ENCODE measurements at regions not wholly inside any gene's neighbourhood (a gene's known extent, or its start where the extent isn't known, plus 50 kb on each side); places are given as distances from the start of the nearest gene placed in this dataset.

DNA sequence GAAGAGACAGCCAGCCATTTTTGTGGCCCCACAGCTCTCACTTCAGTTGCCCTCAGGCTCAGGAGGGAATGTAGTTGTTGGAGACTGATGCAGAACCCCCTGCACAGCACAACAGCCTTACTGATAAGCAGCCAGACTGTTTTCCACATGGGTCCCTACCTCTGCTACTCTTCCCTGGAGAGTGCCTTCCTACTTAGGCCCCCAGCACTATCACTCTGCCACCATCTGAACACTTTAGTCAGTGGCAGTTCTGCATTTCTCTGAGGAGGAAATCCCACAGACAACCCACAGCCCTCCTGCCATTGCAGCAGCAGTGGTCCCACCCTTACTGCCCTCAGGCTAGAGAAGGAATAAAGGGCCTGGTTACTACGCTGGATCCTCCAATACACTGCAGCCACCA lies 61.8 kb upstream of the PTPRD start:
- no peaks in the 10 kb centered on the region for H3K9me3 ChIP-seq (ENCODE audit: low read depth)
- H3K4me3 ChIP-seq: no peak overlapping the region
- no peaks in the 10 kb centered on the region for H3K36me3 ChIP-seq
- H3K27ac ChIP-seq: no peak overlapping the region
- DNase-seq (ENCODE audit: low read depth in 1 of 2, low spot score in 1 of 2): no peak
- no peaks in the 10 kb centered on the region for H3K27me3 ChIP-seq
- TF ChIP-seq, protein P1, sequence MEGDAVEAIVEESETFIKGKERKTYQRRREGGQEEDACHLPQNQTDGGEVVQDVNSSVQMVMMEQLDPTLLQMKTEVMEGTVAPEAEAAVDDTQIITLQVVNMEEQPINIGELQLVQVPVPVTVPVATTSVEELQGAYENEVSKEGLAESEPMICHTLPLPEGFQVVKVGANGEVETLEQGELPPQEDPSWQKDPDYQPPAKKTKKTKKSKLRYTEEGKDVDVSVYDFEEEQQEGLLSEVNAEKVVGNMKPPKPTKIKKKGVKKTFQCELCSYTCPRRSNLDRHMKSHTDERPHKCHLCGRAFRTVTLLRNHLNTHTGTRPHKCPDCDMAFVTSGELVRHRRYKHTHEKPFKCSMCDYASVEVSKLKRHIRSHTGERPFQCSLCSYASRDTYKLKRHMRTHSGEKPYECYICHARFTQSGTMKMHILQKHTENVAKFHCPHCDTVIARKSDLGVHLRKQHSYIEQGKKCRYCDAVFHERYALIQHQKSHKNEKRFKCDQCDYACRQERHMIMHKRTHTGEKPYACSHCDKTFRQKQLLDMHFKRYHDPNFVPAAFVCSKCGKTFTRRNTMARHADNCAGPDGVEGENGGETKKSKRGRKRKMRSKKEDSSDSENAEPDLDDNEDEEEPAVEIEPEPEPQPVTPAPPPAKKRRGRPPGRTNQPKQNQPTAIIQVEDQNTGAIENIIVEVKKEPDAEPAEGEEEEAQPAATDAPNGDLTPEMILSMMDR (IDR thresholded peaks at IDR 0.05; ENCODE audit: low read depth, low read length): no peak
- H3K4me1 ChIP-seq (ENCODE audit: low read depth): no peaks in the 10 kb centered on the region

DNA sequence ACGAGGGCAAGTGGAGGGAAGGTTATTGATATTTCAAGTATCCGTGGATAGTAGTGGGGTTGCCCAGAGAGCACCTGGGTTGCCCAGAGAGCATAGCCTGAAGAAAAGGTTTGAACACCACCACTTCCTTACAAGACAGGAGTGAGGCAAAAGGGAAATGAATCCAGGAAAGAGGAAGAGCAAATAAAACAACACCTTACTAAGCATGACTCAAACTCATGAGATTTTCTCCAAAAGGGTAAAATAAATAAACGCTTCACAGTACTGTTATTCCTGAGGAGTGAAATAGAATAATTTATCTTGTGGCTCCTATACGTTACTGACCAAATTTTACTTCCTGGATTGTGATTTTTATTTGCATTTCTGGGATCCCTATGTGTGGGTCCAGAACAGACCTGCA lies 65.2 kb upstream of the PTPRD start:
- no peak for DNase-seq (ENCODE audit: low read depth in 1 of 2, low spot score in 1 of 2)

DNA sequence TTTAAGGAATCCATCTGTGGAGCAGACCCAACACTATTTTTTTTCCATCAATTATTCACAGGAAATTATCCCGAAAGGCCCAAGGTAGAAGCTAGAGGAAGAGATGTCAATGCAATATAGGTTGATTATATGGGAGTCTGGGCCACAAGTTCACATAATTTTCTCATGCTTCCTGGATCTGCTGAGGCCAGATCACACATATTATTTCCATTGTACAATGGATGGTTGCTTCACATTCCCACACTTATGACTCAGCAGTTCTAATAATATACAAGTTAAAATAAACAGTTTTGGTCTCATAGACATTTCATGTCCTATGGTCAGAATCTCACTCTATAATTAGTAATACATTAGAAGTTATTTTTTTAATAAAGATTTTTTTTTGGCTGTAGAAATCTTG lies 66.0 kb upstream of the PTPRD start:
- Histone ChIP-seq H3K9me3 (ENCODE audit: low read depth) (no peaks in the 10 kb centered on the region), H3K36me3 (no peaks in the 10 kb centered on the region), H3K4me1 (ENCODE audit: low read depth) (no peaks in the 10 kb centered on the region), H3K27me3 (no peaks in the 10 kb centered on the region), H3K27ac (no peak overlapping the region), H3K4me3 (no peak overlapping the region)
- TF ChIP-seq, protein P1 (IDR thresholded peaks at IDR 0.05; ENCODE audit: low read depth, low read length): no peak
- no peak for DNase-seq (ENCODE audit: low read depth in 1 of 2, low spot score in 1 of 2)

More for the DNA sequence above, 65.2 kb upstream of the PTPRD start:
- H3K4me1 ChIP-seq (ENCODE audit: low read depth): no peaks in the 10 kb centered on the region
- H3K9me3 ChIP-seq (ENCODE audit: low read depth): no peaks in the 10 kb centered on the region
- no peak overlapping the region for H3K4me3 ChIP-seq
- no peaks in the 10 kb centered on the region for H3K36me3 ChIP-seq
- TF ChIP-seq, protein P1 (IDR thresholded peaks at IDR 0.05; ENCODE audit: low read depth, low read length): no peak
- no peaks in the 10 kb centered on the region for H3K27me3 ChIP-seq
- H3K27ac ChIP-seq: no peak overlapping the region

DNA sequence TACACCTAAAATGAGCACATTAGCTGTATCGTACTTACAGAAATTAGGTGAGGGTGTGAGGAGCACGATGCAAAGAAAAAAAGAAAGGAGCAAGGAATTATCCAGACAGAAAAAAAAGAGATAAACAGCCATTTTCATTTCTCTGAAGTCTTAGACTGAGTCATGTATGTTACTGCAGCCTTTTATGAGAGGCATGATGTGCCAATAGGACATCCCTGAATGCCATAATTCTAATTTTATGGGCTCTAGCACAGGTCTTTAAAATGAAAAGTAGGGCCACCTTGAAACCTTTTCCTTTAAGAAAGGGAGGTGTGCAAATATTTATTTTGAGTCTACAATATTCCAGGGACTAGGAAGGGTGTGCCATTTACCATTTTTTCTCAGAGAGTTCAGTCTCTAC lies 74.1 kb upstream of the PTPRD start:
- Histone ChIP-seq H3K36me3 (no peaks in the 10 kb centered on the region), H3K9me3 (ENCODE audit: low read depth) (no peaks in the 10 kb centered on the region), H3K27me3 (no peaks in the 10 kb centered on the region), H3K4me3 (no peak overlapping the region), H3K27ac (no peak overlapping the region), H3K4me1 (ENCODE audit: low read depth) (no peaks in the 10 kb centered on the region)
- no peak for DNase-seq (ENCODE audit: low read depth in 1 of 2, low spot score in 1 of 2)
- TF ChIP-seq, protein P1 (IDR thresholded peaks at IDR 0.05; ENCODE audit: low read depth, low read length): no peak

DNA sequence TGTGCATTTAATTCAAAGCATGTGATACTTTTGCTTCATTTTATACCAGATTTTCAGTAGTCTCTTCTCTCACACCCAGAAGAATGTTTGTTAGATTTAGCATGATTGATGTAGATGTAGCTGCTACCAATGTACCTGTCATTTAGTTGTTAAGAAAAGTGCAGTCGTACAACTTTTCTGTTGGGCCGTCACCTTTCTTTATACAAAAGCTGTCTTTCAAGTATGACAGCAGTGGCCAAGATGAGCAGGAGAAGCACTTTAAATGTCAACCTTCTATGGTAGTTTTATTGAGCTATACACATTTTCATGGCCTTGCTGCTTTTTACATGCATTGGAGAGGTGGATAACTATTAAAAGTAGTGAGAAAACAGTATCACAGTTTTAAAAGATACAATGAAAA lies 77.7 kb upstream of the PTPRD start:
- no peaks in the 10 kb centered on the region for H3K27me3 ChIP-seq
- TF ChIP-seq, protein P1 (IDR thresholded peaks at IDR 0.05; ENCODE audit: low read depth, low read length): no peak
- no peaks in the 10 kb centered on the region for H3K9me3 ChIP-seq (ENCODE audit: low read depth)
- H3K27ac ChIP-seq: no peak overlapping the region
- DNase-seq (ENCODE audit: low read depth in 1 of 2, low spot score in 1 of 2): no peak
- no peaks in the 10 kb centered on the region for H3K4me1 ChIP-seq (ENCODE audit: low read depth)
- H3K4me3 ChIP-seq: no peak overlapping the region
- no peaks in the 10 kb centered on the region for H3K36me3 ChIP-seq

DNA sequence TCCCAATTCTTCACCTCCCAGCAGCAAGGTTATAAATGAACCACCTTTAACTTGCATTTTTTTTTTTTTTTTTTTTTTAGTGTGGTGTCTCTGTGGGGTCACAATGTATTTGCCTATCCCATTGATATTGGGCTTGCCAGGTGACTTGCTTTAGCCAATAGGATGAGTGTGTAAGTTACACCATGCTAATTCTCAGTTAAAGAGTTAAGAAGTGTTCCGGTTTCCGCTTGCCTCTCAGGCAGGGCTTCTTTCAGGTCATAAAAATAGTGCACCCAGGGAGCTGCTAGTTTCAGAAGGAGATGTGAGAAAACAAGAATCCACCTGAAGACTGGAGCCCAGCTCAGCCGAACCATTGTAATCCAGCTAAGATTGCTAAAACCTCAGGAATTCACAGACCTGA lies 84.2 kb upstream of the PTPRD start:
- no peaks in the 10 kb centered on the region for H3K4me1 ChIP-seq (ENCODE audit: low read depth)
- H3K4me3 ChIP-seq: no peak overlapping the region
- DNase-seq (ENCODE audit: low read depth in 1 of 2, low spot score in 1 of 2): no peak
- TF ChIP-seq, protein P1 (IDR thresholded peaks at IDR 0.05; ENCODE audit: low read depth, low read length): no peak
- no peak overlapping the region for H3K27ac ChIP-seq
- H3K36me3 ChIP-seq: no peaks in the 10 kb centered on the region
- no peaks in the 10 kb centered on the region for H3K9me3 ChIP-seq (ENCODE audit: low read depth)
- no peaks in the 10 kb centered on the region for H3K27me3 ChIP-seq
